IMR-90 (cell line): ENCODE measurements at regions not wholly inside any gene's neighbourhood (a gene's known extent, or its start where the extent isn't known, plus 50 kb on each side); places are given as distances from the start of the nearest gene placed in this dataset.

Experiments used
- ATAC-seq: fragments of 200-7000 bp; cut with Tn5 transposase; 2 replicates; pipeline ENCODE4 v1.9.1; 2020; ENCODE audit warnings: low read depth, mild to moderate bottlenecking, moderate library complexity
- BruUV-seq: library from RNA; stranded (reverse); fragments of 400-500 nt; replicated peaks from 2 replicates; lab custom pipeline; 2021; lab: Mats Ljungman, UMichigan
- CTCF ChIA-PET: fragments of 300-600 bp; formaldehyde crosslinking; extraction: SDS; loops from one replicate; lab custom pipeline; 2021; ENCODE audit warnings: antibody characterized with exemption; lab: Yijun Ruan, JAX
- POLR2A ChIA-PET: fragments of 300-600 bp; sonication (Branson Sonifier 250); formaldehyde crosslinking; loops from one replicate; lab custom pipeline; 2022; ENCODE audit warnings: antibody characterized with exemption; ENCODE audit not compliant: unreplicated experiment; lab: Charles Lee
- DNase-seq: peaks from one replicate; pipeline ENCODE4 v3.0.0; 2013
- H2AFZ ChIP-seq: replicated peaks from 2 replicates; pipeline ENCODE3; 2013; ENCODE audit warnings: low read length, mild to moderate bottlenecking; ENCODE audit not compliant: poor library complexity
- H2AK5ac ChIP-seq: 2 replicates; pipeline ENCODE4 v1.6.1; 2013; ENCODE audit warnings: low read depth, low read length, inconsistent platforms
- H2AK9ac ChIP-seq: replicated peaks from 2 replicates; pipeline ENCODE3; 2013; ENCODE audit warnings: mild to moderate bottlenecking, low read depth, low read length, moderate library complexity; ENCODE audit not compliant: poor library complexity
- H2BK120ac ChIP-seq: 2 replicates; pipeline ENCODE4 v1.6.1; 2013; ENCODE audit warnings: low read depth, low read length, inconsistent platforms
- H2BK15ac ChIP-seq: 3 replicates; pipeline ENCODE4 v1.6.1; 2013; ENCODE audit warnings: low read depth, low read length, inconsistent platforms
- H2BK20ac ChIP-seq: 2 replicates; pipeline ENCODE4 v1.6.1; 2013; ENCODE audit warnings: low read depth, mild to moderate bottlenecking, inconsistent platforms, low read length, moderate library complexity
- H2BK5ac ChIP-seq: 2 replicates; pipeline ENCODE4 v1.6.1; 2013; ENCODE audit warnings: mild to moderate bottlenecking, low read depth, low read length, inconsistent platforms; ENCODE audit not compliant: poor library complexity, severe bottlenecking
- H3K14ac ChIP-seq: replicated peaks from 2 replicates; pipeline ENCODE4 v1.6.1; 2013; ENCODE audit warnings: low read depth, low read length, inconsistent platforms
- H3K18ac ChIP-seq: 2 replicates; pipeline ENCODE4 v1.6.1; 2013; ENCODE audit warnings: low read depth, low read length, control low read depth
- H3K23ac ChIP-seq: 2 replicates; pipeline ENCODE4 v1.6.1; 2013; ENCODE audit warnings: low read depth, low read length, inconsistent platforms
- H3K27ac ChIP-seq: 2 replicates; pipeline ENCODE4 v1.5.1; 2013; ENCODE audit warnings: mild to moderate bottlenecking, control low read depth, low read length; ENCODE audit not compliant: insufficient read depth
- H3K27me3 ChIP-seq: 2 replicates; pipeline ENCODE4 v1.6.1; 2013; ENCODE audit warnings: low read length; ENCODE audit not compliant: control insufficient read depth, insufficient read depth
- H3K36me3 ChIP-seq: 2 replicates; pipeline ENCODE4 v1.6.1; 2013; ENCODE audit warnings: low read length, mixed read lengths; ENCODE audit not compliant: control insufficient read depth, insufficient read depth
- H3K4ac ChIP-seq: 2 replicates; pipeline ENCODE4 v1.6.1; 2013; ENCODE audit warnings: low read depth, low read length, inconsistent platforms
- H3K4me1 ChIP-seq: 2 replicates; pipeline ENCODE4 v1.6.1; 2013; ENCODE audit warnings: low read length, mixed read lengths; ENCODE audit not compliant: control insufficient read depth, insufficient read depth
- H3K4me2 ChIP-seq: 2 replicates; pipeline ENCODE4 v1.6.1; 2013; ENCODE audit warnings: low read depth, mild to moderate bottlenecking, control low read depth, low read length, moderate library complexity
- H3K4me3 ChIP-seq: 2 replicates; pipeline ENCODE4 v1.5.1; 2013; ENCODE audit warnings: low read depth, mild to moderate bottlenecking, control low read depth, low read length, moderate library complexity; ENCODE audit not compliant: insufficient read depth
- H3K56ac ChIP-seq: 2 replicates; pipeline ENCODE4 v1.6.1; 2013; ENCODE audit warnings: low read length, inconsistent platforms; ENCODE audit not compliant: insufficient read depth; ENCODE audit errors: extremely low read depth
- H3K79me1 ChIP-seq, 2 experiments: 2 replicates each; pipeline ENCODE4 v1.6.1; 2013; ENCODE audit warnings: low read length in 2 of 2, inconsistent platforms in 1 of 2, low read depth in 1 of 2
- H3K9ac ChIP-seq: 2 replicates; pipeline ENCODE4 v1.6.1; 2013; ENCODE audit warnings: low read depth, low read length, control low read depth
- H3K9me1 ChIP-seq: 2 replicates; pipeline ENCODE4 v1.6.1; 2013; ENCODE audit warnings: low read length, inconsistent platforms; ENCODE audit not compliant: insufficient read depth
- H3K9me3 ChIP-seq: 2 replicates; pipeline ENCODE4 v1.6.1; 2013; ENCODE audit warnings: low read length; ENCODE audit not compliant: control insufficient read depth, insufficient read depth
- H4K20me1 ChIP-seq: 2 replicates; pipeline ENCODE4 v1.6.1; 2013; ENCODE audit warnings: low read length, inconsistent platforms; ENCODE audit not compliant: insufficient read depth
- H4K5ac ChIP-seq: 2 replicates; pipeline ENCODE4 v1.6.1; 2013; ENCODE audit warnings: mild to moderate bottlenecking, low read depth, low read length, control low read depth
- H4K8ac ChIP-seq, 2 experiments: 2 replicates each; pipeline ENCODE4 v1.6.1; 2013; ENCODE audit warnings: low read depth in 2 of 2, low read length in 2 of 2, control low read depth in 1 of 2, inconsistent platforms in 1 of 2
- H4K91ac ChIP-seq: 2 replicates; pipeline ENCODE4 v1.6.1; 2013; ENCODE audit warnings: low read depth, low read length, inconsistent platforms; ENCODE audit not compliant: insufficient read depth
- MAFK ChIP-seq: IDR thresholded peaks from 2 replicates; pipeline ENCODE4 v1.6.1; 2012; ENCODE audit warnings: low read depth, low read length, improper control_type of control experiment
- WGBS, 2 experiments: methylation state at CpG; one replicate each; pipeline versions ENCODE4 v1.1.5 to v1.1.7; 2013; ENCODE audit warnings: missing lambda C conversion rate in 2 of 2; ENCODE audit not compliant: insufficient read length in 1 of 2; ENCODE audit errors: extremely low coverage in 2 of 2; 5-methylcytosine and 5-hydroxymethylcytosine counted together
- dilution Hi-C: fragments of 300-500 bp; cut with HindIII; formaldehyde crosslinking; loops from one replicate; pipeline ENCODE4 v1.14.3; 2018; ENCODE audit warnings: low sequenced_read_pairs; ENCODE audit not compliant: unreplicated experiment
- in situ Hi-C: fragments of 300-500 bp; cut with MboI; formaldehyde crosslinking; loops from 3 replicates; pipeline ENCODE4 v1.14.3; 2019; ENCODE audit warnings: low sequenced_read_pairs, inconsistent platforms, mixed read lengths
- intact Hi-C: fragments of 100-400 bp; cut with micrococcal nuclease; formaldehyde crosslinking; loops from 2 replicates; pipeline ENCODE4 v1.10.0; 2022

DNA sequence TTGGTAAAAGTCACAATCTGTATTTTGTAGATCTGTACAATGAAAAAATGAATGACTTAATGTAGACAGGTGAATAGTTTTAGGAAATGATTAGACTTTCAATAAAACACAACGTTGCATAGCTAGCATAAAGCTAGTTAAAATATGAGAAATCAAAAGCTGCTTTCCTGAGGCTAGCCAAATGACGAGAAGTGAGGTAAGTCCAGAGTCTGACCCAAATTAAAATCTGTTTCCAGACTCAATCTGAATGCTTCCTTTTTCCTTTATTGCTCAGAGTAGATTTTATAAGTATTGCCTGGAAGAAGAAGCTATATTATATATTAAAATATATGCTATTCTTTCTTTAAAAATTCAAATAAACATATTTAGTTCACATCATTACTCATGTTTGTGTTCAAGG lies 615.4 kb downstream of the CD109 start:
- Histone ChIP-seq H3K23ac (no peak overlapping the region), H3K14ac (no peak overlapping the region), H3K56ac (no peak overlapping the region), H2AFZ (no peak overlapping the region), H3K9me1 (no peaks in the 10 kb centered on the region), H2AK9ac (no peak overlapping the region), H3K27me3 (no peaks in the 10 kb centered on the region), H3K36me3 (no peaks in the 10 kb centered on the region), H3K9ac (no peak overlapping the region), H4K20me1 (no peaks in the 10 kb centered on the region), H3K18ac (no peak overlapping the region), H3K79me1 (no peaks in the 10 kb centered on the region), H2BK120ac (no peak overlapping the region), H3K4me3 (no peak overlapping the region), H4K5ac (no peak overlapping the region), H2BK20ac (no peak overlapping the region), H2BK15ac (no peak overlapping the region), H3K9me3 (no peaks in the 10 kb centered on the region), H3K4me2 (no peak overlapping the region), H2AK5ac (no peak overlapping the region), H3K27ac (no peak overlapping the region), H4K8ac (no peak overlapping the region), H2BK5ac (no peak overlapping the region), H4K91ac (no peak overlapping the region), H3K4me1 (peaks cover 4% of the 10 kb centered on the region; the same call in 1 of the 2 replicates), H3K4ac (no peak overlapping the region)
- TF ChIP-seq MAFK = no peak
- ATAC-seq = no peak
- ChIA-PET CTCF (interaction anchor here (1.0 kb wide), 1 partner anchor 9 kb away, joined by 3 read pairs; no protein-coding TSS in a partner anchor), POLR2A (no interaction called here)
- dilution Hi-C loops (no loop called here), intact Hi-C loops (no loop called here), in situ Hi-C loops (no loop called here)
- no peak for DNase-seq
- WGBS, 2 experiments = no CpG with 5 or more reads among the region's 2 CpGs
- BruUV-seq = no TSS peak
